AG20443 (cell line): ENCODE measurements at regions not wholly inside any gene's neighbourhood (a gene's known extent, or its start where the extent isn't known, plus 50 kb on each side); places are given as distances from the start of the nearest gene placed in this dataset.
"Not testable (repeated sequence)": the region's sequence is repeated elsewhere in the genome, so short reads cannot be mapped to it uniquely, and the experiment has no call there.

Experiments used
- DNase-seq: peaks from one replicate; pipeline ENCODE4 v3.0.0; 2012; ENCODE audit warnings: low spot score, mixed read lengths

DNA sequence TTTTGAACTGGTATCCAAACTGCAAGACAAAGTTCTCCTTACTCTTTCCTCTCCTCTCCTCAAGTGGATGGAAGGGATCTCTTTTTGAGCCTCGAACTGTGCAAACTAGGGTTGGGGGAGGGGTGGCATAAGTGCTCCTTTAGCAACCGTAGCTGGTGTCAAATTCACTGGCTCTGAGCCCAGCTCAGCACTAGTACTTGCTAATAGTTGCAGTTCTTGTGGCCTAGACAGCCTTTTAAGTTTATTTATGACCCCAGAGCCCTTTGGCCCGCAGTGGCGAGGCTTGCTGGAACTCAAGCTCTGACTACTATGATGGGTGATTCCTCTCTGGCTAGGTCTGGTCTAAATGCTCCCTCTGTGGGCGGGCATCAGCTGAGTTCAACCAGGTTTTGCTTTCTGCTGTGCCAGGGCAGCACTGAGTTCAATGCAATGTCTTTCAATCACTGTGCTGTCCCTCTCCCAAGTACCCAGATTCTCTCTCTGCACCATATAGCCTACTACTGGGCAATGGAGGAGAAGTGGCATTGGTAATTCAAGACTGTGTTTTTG is 528.4 kb upstream of the SYT4 start:
- no peak for DNase-seq

DNA sequence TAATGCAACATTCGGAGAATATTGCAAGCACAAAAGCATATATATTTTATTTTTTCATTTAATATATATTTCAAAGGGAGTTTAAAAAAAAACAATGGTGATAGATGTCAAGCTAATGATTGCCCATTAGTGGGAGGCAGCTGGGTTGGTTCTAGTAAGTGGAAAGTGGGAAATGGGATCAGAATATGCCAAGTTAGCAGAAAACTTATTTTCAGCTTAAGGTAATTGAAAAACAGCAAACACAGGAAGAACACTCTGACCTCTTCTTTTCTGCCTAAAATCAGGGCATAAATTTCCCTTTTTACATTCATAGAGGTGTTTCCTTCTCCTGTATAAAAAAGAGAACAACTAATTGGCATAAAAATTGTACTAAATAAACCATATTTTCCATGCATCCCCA is 535.3 kb upstream of the SYT4 start:
- no peak for DNase-seq

- no peak for DNase-seq
These were observed 542.1 kb upstream of the SYT4 start for GRCh38 chr18:43819397-43819796.

GRCh38 chr18:43819873-43820272 is 542.6 kb upstream of the SYT4 start:
- DNase-seq = no peak

GRCh38 chr18:43825768-43826167 is 548.5 kb upstream of the SYT4 start:
- no peak for DNase-seq

DNA sequence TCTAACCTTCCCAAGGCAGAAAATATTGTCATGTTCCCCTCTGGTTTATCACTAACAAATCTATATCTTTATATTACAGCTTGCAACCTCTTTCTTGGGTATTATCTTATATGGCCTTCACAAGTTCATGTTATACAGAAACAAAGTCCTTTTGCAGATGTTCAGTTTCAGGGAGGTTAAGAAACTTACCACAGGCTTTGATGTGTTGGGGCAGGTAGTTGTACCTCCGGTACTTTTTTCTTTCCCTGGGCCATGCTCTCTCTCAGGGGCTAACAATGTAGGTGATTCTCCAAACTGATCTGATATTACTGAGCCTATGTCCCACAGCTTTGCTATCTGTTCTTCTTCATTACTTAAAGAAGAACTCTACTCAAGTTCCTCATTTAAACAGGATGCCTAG is 548.9 kb upstream of the SYT4 start:
- no peak for DNase-seq

GRCh38 chr18:43827311-43827710 is 550.0 kb upstream of the SYT4 start:
- no peak for DNase-seq

GRCh38 chr18:43830303-43830702 is 553.0 kb upstream of the SYT4 start:
- no peak for DNase-seq

- DNase-seq = no peak
These were observed 553.7 kb upstream of the SYT4 start for GRCh38 chr18:43830947-43831346.

GRCh38 chr18:43846299-43846698 is 569.0 kb upstream of the SYT4 start:
- DNase-seq = no peak

DNA sequence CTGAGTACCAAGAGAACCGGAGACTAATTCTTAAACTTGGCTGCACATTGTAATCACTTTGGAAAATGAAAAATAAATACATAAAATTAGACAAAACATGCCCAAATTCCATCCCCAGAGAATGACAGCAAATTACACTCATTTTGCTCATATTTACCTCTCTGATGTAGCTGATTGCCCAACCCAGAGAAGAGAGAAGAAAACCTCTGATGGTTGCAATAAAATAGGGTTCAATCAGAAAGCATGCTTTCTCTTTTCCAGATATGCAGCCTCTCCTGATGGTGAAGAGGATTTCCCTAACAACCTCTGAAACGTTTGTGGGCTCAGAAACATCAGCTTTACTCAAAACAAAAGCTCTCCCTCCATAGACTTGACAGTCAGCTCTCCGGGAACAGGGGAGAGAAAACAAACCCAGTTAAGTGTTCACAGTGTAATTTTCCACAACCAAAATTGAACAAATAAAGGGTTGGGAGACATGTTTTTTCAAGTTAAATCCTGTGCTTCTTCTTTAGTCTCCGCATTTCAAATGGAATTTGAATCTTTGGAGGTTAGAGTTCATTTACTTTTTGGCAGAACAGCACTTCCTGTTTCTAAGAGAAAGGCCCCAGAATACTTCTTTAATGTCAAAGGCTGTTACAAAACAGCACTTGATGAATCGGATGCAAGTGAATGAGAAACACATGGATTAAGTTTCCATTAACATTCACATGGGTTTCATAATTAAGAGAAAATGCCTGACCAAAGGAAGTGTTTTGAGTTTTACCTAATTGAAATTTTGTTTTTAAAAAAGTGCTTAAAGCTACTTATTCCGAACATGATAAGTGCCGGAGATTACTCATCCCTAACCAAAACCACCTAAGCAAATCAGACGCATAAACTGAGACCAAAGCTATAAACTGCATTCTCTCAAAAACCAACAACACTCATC is 570.1 kb upstream of the SYT4 start:
- peak; percentile 14 for DNase-seq

- DNase-seq = not testable (repeated sequence)
These were observed 572.5 kb upstream of the SYT4 start for GRCh38 chr18:43849831-43850230.

DNA sequence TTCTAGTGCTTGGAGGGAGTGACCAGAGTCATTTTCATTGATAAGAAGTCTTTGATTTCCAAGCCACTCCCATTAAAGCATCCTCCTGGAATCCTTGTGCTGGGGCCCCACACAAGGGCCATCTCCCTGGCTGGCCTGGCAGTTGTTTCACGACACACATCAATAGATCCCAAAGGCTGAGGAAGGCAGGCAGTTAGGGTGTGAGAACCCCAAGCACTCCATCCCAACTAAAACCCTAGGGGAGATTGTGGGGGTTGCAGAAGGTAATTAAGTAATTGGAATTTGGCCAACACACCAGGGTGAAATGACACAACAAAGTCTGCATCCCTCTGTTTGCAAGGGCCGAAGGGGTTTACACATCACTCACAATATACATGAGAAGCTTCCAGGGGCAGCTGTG is 578.1 kb upstream of the SYT4 start:
- no peak for DNase-seq

DNA sequence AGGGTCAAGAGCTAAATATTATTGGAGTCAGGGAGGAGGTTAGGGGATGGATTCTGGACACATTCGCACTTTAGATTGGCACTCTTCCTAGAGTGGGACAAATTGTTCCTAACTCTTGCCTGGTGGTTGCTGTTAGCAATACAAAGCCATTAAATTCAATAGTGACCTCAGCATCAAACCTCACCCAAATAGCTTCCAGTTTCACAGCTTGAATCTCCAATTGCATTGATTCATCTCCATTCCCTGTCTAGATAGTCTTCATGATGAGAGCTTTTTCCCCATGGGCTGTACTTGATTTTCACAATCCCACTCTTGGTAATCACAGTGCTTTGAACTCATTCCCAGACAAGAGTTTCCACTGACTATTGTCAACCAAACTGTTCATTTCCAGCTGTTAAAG is 585.9 kb upstream of the SYT4 start:
- no peak for DNase-seq

GRCh38 chr18:43866696-43867095 is 589.4 kb upstream of the SYT4 start:
- no peak for DNase-seq

DNA sequence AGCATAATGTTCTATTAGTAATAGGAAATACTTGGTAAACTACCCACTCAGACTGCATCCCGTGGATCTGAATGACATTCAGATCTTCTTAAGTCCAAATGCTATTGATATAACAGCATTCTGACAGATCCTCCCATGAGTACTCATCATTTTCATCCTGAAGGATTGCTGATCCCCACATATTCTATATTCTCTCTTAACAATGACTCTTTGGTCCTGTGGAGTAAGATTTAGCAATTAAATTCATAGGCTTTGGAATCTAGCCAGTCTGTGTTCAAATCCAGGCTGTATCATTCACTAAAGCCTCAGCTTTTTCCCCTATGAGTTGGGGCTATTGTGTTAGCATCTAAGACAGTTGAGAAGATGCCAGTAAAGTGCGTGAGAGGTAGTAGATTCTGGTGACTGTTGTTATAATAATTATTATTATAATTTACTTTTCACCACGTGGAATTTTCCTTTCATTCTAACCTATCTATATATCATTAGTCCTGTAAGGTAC is 591.3 kb upstream of the SYT4 start:
- DNase-seq = no peak

DNA sequence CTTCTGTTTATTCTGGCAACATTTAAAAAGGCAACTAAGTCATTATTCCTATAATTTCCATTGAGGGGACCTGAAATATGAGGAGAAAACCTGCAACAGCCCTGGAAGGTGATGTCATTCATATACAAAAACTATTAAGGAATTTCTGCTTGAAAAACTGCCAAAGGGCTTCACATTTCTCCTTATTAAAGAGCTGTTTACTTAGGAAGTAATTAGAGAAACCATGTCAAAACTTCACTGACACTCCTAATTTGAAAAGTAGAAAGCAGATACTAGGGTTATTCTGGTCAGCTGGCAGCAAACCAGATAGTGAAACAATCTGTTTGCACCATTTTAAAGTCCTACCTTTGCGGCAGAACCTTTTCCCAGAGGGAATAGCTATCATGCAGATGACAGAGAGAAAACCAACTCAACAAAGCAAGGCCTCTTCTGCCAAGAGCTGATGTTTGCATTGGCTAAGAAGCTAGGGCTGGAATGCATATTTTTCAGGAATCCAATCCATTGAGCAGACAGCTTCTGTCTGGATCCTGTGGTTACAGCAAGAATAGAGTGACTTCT is 592.2 kb upstream of the SYT4 start:
- peak; percentile 48 for DNase-seq

- no peak for DNase-seq
These were observed 593.3 kb upstream of the SYT4 start for GRCh38 chr18:43870626-43871025.

GRCh38 chr18:43875511-43875910 is 598.2 kb upstream of the SYT4 start:
- peak; percentile 16 for DNase-seq

GRCh38 chr18:43876286-43876685 is 599.0 kb upstream of the SYT4 start:
- no peak for DNase-seq

DNA sequence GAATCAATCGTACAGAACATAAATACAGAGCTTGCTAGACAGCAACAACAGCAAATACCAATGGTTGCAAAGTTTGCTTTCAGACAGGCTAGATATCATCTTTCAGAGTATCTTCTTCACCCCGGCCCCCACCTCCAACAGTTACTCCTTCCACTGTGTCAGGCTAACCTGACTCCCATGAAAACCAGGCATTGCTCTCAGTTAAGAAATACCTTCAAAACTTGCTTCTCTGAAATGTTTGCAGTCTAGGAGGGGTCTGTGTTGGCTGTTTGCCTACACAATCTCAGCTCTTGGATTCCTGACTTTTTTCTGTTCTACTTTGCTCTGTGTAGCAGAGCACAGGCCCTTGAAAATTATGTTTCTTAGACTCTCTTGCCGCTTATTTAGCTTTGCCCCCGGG is 599.5 kb upstream of the SYT4 start:
- no peak for DNase-seq

DNA sequence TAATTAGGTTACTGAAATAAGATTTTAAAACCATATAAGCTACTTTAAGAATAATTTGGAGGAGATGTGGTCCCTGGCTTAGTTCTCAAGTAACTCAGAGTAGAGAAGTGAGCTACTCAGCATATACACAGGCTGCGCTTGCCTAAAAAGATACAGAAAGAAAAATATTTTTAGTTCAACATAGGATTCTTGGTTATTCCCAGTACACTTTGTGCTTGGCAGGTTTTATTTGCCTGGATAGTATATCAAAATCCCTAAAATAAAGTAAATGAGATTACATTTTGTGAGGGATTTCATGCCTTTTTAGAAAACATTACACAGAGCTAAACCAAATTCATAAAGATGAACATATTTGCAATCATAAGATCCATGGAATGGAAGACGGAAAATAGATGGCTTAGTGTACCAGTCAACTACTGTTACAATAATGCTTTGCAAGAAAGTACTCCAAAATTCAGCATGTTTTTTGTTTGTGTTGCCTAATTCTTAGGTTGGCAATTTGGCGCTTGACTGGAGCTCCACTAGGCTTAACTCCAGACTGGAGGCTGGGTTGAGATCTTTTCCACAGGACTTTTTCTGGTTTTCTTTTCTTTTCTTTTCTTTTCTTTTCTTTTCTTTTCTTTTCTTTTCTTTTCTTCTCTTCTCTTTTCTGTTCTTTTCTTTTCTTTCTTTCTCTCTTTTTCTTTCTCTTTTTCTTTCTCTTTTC is 600.5 kb upstream of the SYT4 start:
- no peak for DNase-seq

- DNase-seq = no peak
These were observed 602.1 kb upstream of the SYT4 start for GRCh38 chr18:43879415-43879814.
